Ascending aorta (tissue), 2 donors: ENCODE measurements at regions not wholly inside any gene's neighbourhood (a gene's known extent, or its start where the extent isn't known, plus 50 kb on each side); places are given as distances from the start of the nearest gene placed in this dataset.
"Not testable (repeated sequence)": the region's sequence is repeated elsewhere in the genome, so short reads cannot be mapped to it uniquely, and the experiment has no call there.

Experiments used
- DNase-seq, 2 donors: peaks; one replicate each; pipeline ENCODE4 v3.0.0-alpha.2; 2019; ENCODE audit warnings: low spot score in 2 of 2
- H3K27ac ChIP-seq, 2 donors: fragments of 200-600 bp; sonication (generic); one replicate each; pipeline ENCODE4 v1.5.1; 2016 to 2017; ENCODE audit warnings: mild to moderate bottlenecking in 1 of 2
- H3K27me3 ChIP-seq: fragments of 200-600 bp; sonication (generic); one replicate; pipeline ENCODE4 v1.5.1; 2017
- H3K36me3 ChIP-seq, 2 donors: fragments of 200-600 bp; sonication (generic); one replicate each; pipeline ENCODE4 v1.5.1; 2016
- H3K4me1 ChIP-seq, 2 donors: fragments of 200-600 bp; sonication (generic); one replicate each; pipeline ENCODE4 v1.5.1; 2016 to 2017; ENCODE audit warnings: mild to moderate bottlenecking in 1 of 2
- H3K4me3 ChIP-seq, 2 donors: fragments of 200-600 bp; sonication (generic); one replicate each; pipeline ENCODE4 v1.5.1; 2016 to 2017; ENCODE audit warnings: mild to moderate bottlenecking in 1 of 2
- H3K9me3 ChIP-seq, 2 donors: fragments of 200-600 bp; sonication (generic); one replicate each; pipeline ENCODE4 v1.5.1; 2016
- intact Hi-C: fragments of 100-400 bp; cut with DNase I; formaldehyde crosslinking; loops from one replicate; pipeline ENCODE4 v1.15.1; 2023
- TF ChIP-seq, protein P1 (sequence below), 3 experiments: fragments of 200-600 bp in 2 of 3; fragments of 450-650 bp in 1 of 3; sonication (generic) in 2 of 3; IDR thresholded peaks; one replicate each; pipeline ENCODE4 v1.5.1; 2016 to 2019; ENCODE audit warnings: antibody characterized with exemption in 3 of 3, mild to moderate bottlenecking in 1 of 3, moderate library complexity in 1 of 3

DNA sequence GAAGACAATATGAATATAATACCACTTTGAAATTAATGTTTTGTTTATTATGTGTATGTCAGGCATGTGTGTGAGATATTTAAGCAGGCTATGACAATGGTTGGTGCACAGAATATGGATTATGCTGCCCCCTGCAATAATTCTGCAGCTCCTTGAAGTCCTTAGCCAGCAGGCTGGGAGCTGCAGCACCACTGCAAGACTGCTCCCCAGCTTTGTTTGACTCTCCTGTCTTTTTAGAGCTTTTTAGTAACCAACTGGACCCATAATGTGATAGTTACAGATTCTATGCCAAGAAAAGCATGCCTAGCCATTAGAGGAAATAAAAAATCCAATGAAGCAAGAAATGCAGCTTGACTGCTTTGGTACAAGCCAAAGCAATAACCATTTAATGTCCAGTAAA is 535.1 kb downstream of the TMEM135 start:
- H3K4me1 ChIP-seq: no peaks in the 10 kb centered on the region
- no peaks in the 10 kb centered on the region for H3K9me3 ChIP-seq
- TF ChIP-seq, protein P1, sequence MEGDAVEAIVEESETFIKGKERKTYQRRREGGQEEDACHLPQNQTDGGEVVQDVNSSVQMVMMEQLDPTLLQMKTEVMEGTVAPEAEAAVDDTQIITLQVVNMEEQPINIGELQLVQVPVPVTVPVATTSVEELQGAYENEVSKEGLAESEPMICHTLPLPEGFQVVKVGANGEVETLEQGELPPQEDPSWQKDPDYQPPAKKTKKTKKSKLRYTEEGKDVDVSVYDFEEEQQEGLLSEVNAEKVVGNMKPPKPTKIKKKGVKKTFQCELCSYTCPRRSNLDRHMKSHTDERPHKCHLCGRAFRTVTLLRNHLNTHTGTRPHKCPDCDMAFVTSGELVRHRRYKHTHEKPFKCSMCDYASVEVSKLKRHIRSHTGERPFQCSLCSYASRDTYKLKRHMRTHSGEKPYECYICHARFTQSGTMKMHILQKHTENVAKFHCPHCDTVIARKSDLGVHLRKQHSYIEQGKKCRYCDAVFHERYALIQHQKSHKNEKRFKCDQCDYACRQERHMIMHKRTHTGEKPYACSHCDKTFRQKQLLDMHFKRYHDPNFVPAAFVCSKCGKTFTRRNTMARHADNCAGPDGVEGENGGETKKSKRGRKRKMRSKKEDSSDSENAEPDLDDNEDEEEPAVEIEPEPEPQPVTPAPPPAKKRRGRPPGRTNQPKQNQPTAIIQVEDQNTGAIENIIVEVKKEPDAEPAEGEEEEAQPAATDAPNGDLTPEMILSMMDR (IDR thresholded peaks at IDR 0.05): no peak
- H3K27ac ChIP-seq: no peak overlapping the region
- intact Hi-C loops: no loop called here
- H3K36me3 ChIP-seq: no peaks in the 10 kb centered on the region
- DNase-seq: no peak
- no peaks in the 10 kb centered on the region for H3K27me3 ChIP-seq
- H3K4me3 ChIP-seq: no peak overlapping the region

DNA sequence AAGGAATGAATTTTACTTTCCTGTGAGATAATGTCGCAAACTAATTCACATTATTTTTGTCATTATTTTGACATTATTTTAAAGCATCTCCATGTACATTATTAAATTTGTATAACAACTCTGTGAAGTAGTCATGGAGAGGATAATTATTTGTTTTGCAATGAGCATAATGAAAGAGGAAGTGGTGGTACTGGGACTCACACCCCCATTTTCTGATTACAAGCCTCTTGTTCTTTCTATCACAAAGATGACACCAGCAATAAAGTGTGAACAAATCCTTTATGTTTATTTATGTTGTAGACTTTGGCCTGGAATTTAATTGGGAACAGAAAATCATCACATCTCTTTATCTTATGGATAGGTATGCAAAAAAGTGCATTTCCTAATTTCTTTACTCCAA is 522.6 kb downstream of the TMEM135 start:
- H3K27me3 ChIP-seq: no peaks in the 10 kb centered on the region
- no peaks in the 10 kb centered on the region for H3K36me3 ChIP-seq
- no peaks in the 10 kb centered on the region for H3K9me3 ChIP-seq
- no peaks in the 10 kb centered on the region for H3K4me1 ChIP-seq
- no peak overlapping the region for H3K4me3 ChIP-seq
- no peak overlapping the region for H3K27ac ChIP-seq
- intact Hi-C loops: no loop called here
- DNase-seq: no peak
- TF ChIP-seq, protein P1 (IDR thresholded peaks at IDR 0.05): no peak

DNA sequence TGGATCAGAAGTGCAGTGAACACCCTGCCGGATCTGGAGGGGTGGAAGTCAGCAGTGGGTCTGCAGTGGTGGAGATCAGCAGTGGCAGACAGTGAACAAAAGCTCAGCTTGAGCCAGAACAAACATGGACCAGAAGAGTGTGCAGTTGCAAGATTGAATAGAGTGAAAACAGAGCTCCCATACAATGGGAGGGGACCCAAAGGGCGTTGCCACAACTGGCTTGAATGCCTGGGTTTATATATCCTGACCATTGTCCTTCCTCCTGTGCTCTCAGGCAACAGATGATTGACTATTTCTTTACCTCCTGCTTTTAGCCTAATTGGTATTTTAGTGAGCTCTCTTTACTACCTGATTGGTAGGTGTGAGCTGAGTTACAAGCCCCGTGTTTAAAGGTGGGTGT is 522.1 kb downstream of the TMEM135 start:
- H3K27me3 ChIP-seq, H3K9me3 ChIP-seq, DNase-seq, intact Hi-C loops, H3K4me1 ChIP-seq, H3K27ac ChIP-seq, H3K4me3 ChIP-seq, H3K36me3 ChIP-seq: not testable (repeated sequence)

DNA sequence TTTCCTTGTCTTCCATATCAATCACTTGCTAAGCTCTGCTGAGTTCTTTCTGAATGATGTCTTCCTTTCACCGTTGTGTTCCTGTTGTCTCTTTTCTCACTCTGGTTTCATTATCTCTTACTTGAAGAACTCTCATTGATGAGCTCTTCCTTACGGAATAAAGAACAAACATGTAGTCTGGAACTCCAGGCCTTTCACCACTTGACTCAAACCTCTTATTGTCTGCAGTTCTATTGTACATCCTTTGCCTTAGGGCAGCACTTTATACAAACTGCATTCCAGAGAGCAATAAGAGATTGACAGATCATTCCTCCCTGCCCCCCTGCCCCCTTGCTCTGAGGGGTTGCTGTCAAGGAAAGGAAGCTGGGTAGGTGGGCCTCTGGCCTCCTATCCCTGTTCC is 517.4 kb downstream of the TMEM135 start:
- no peaks in the 10 kb centered on the region for H3K36me3 ChIP-seq
- intact Hi-C loops: no loop called here
- DNase-seq: no peak
- H3K27ac ChIP-seq: no peak overlapping the region
- no peak overlapping the region for H3K4me3 ChIP-seq
- no peaks in the 10 kb centered on the region for H3K4me1 ChIP-seq
- H3K9me3 ChIP-seq: no peaks in the 10 kb centered on the region
- no peaks in the 10 kb centered on the region for H3K27me3 ChIP-seq
- TF ChIP-seq, protein P1 (IDR thresholded peaks at IDR 0.05): no peak

DNA sequence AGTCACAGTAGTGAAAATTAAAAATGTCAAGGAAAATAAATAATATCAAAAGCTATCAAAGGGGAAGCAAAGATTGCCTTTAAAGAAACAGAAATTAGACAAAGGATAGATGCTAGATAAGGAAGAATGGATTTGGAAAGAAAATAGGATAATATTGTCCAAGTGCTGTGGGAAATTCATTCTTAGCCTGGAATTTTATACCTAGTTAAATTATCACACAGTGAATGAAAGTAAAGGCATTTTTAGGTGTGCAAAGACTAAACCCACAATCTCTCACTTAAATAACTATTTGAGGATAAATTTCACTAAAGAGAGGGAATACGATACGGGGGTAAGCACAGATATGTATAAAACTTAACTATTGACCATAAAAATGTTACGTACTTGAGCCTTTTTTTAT is 511.1 kb downstream of the TMEM135 start:
- Histone ChIP-seq H3K4me1 (no peaks in the 10 kb centered on the region), H3K36me3 (no peaks in the 10 kb centered on the region), H3K27me3 (no peaks in the 10 kb centered on the region), H3K9me3 (peaks cover 8 to 26% of the 10 kb centered on the region in 2 donors), H3K27ac (no peak overlapping the region), H3K4me3 (no peak overlapping the region)
- TF ChIP-seq, protein P1 (IDR thresholded peaks at IDR 0.05): no peak
- no peak for DNase-seq
- intact Hi-C loops: no loop called here

DNA sequence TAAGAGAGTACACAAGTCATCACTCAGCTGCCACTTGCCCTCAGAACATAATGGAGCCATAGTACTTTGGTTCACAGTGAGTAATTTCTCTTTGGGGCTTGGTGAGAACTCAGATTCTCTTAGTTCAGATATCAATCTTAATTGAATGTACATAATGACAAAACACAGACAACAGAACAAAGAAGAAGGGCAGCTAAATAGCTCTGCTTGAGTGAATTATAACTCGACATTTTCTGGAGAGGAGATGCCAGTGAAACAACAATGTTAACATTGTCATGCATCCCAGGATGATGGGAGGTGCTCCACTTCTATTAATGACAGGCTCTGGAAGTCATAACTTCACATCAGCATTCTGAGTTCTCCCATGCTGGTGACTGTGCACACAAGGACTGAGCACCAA is 508.1 kb downstream of the TMEM135 start:
- no peak overlapping the region for H3K27ac ChIP-seq
- intact Hi-C loops: no loop called here
- H3K9me3 ChIP-seq: peaks cover 8 to 32% of the 10 kb centered on the region in 2 donors
- no peak overlapping the region for H3K4me3 ChIP-seq
- no peaks in the 10 kb centered on the region for H3K27me3 ChIP-seq
- no peak for DNase-seq
- no peaks in the 10 kb centered on the region for H3K4me1 ChIP-seq
- TF ChIP-seq, protein P1 (IDR thresholded peaks at IDR 0.05): no peak
- H3K36me3 ChIP-seq: no peaks in the 10 kb centered on the region
